ENCODE measurements at regions not wholly inside any gene's neighbourhood (a gene's known extent, or its start where the extent isn't known, plus 50 kb on each side); places are given as distances from the start of the nearest gene placed in this dataset.

DNA sequence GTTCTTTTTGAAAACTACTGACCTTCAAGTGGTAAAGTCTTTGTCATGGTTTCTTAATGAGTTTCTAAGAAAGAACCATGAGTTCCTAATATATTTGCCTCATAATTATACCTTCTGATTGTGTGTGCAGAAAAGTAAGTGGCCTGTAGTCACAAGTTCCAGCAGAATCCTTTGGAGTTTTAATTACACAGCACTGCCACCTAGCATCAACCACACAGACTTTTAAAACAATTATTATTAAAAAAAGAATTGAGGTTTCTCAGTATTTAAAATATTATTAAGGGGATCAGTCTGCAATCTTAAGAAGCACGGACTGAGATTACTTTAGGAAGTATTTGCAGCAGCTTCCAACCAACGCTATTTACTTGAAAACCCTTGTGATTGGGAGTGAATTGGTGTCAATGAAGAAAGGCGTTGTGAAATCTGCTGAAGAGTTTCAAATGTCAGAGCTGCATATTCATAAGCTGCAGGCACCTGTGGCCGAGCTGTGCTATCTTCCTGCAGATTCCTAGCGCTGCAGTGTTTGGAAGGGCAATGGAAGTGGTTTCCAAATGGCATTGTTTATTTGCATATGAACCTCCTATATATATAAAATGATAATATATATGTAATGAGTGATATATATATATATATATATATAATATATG, 1074.2 kb upstream of the WWC1 start:
- DNase-seq (ENCODE audit: insufficient read length, low spot score) (no peak), FAIRE-seq (no peak)

DNA sequence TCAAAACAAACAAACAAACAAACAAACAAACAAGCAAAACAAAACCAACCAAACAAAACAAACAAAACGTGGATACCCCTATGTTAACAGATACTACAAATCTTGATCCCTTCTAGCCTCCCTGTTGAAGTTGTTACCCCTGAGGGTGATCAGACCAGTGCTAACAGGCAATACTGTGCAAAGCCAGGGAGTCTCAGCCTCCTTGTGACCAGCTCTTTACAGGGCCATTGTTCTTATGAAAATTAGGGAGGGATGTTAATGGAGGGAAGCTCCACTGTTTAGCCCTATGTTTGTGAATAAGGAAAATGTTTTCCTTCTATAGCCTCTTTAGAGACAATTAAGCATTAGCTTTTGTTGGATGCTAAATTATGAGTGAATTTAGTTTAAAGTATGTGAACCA, 1072.1 kb upstream of the WWC1 start:
- no peak for DNase-seq (ENCODE audit: insufficient read length, low spot score)
- no peak for FAIRE-seq

DNA sequence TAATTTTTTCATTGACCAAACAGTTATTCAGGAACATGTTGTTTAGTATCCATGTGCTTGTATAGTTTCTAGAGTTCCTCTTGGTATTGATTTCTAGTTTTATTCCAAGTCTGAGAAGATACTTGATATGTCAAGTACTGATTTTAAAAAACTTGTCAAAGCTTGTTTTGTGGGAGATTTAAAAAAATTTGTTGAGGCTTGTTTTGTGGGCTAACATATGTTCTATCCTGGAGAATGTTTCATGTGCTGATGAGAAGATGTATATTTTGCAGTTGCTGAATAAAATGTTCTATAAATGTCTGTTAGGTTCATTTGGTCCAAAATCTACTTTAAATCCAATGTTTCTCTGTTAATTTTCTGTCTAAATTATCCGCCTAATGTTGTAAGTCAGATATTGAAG, 1065.1 kb upstream of the WWC1 start:
- FAIRE-seq (no peak), DNase-seq (ENCODE audit: insufficient read length, low spot score) (no peak)

GRCh38 chr5:167228134-167228533, 1063.3 kb upstream of the WWC1 start:
- FAIRE-seq: no peak
- DNase-seq (ENCODE audit: insufficient read length, low spot score): no peak

- FAIRE-seq (no peak), DNase-seq (ENCODE audit: insufficient read length, low spot score) (no peak)
Observed at GRCh38 chr5:167229751-167230150, 1061.7 kb upstream of the WWC1 start.

- FAIRE-seq: no peak
- DNase-seq (ENCODE audit: insufficient read length, low spot score): no peak
Observed at GRCh38 chr5:167230414-167230813, 1061.0 kb upstream of the WWC1 start.

GRCh38 chr5:167232675-167233311, 1058.7 kb upstream of the WWC1 start:
- DNase-seq (ENCODE audit: insufficient read length, low spot score) (no peak), FAIRE-seq (no peak)

DNA sequence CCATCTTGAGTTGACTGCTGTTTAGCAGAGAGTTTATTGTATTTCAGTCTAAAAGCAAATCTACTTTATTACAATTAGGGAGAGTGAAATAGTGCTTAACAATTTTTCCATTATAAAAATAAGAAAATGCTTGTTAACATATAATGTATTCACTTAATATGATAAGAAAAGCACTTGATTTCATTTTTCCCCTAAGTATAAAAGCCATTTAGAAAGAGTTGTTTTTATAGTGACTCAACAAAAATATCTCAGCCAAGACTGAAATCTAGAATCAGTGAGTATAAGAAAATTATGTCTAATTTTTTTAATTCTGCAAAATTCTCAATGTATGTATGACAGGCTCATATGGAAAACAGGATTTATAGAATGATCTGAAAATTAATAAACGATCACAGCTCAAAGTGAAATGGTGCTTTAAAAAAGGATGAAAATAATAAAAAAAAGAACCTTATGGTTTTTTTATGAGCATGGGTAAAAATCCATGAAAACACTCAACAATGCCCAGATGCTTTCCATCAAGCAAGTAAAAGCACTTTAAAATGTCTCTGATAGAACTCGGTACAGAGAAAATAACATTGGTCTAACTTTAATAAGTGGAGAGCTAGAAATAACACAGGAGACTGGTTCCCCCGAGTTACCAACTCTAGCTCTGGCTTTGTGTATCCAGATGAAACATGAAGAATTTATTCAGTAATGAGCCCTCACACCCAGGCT, 1057.8 kb upstream of the WWC1 start:
- DNase-seq (ENCODE audit: insufficient read length, low spot score) (no peak), FAIRE-seq (no peak)

DNA sequence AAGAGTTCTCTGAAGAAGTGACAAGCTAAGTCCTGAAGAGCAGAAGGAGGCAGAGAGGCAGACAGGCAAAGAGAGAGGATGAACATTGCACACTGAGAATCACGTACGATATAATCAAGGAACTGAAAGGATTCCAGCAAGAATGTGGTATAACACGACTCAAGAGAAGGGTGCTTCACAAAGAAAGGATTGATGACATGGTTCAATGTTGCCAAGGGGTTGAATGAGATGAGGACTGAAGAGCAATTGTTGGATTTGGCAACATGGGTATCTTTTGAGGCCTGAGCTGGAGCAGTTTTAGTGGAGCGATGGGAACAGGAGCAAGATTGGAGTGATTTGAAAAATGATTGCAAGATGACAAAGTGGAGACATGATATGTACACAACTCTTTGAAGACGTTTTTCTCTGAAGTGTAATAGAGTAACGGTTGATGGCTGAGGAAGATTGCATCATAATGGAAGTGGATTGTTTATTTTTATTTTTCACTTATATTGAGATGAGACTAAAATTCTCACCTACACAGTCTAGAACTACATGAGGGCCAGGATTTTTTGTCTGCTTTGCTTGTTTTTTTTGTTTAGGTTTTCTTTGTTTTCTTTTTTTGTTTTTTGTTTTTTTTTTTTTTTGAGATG, 1049.9 kb upstream of the WWC1 start:
- DNase-seq (ENCODE audit: insufficient read length, low spot score): no peak
- no peak for FAIRE-seq

GRCh38 chr5:167242701-167243100, 1048.7 kb upstream of the WWC1 start:
- no peak for FAIRE-seq

DNA sequence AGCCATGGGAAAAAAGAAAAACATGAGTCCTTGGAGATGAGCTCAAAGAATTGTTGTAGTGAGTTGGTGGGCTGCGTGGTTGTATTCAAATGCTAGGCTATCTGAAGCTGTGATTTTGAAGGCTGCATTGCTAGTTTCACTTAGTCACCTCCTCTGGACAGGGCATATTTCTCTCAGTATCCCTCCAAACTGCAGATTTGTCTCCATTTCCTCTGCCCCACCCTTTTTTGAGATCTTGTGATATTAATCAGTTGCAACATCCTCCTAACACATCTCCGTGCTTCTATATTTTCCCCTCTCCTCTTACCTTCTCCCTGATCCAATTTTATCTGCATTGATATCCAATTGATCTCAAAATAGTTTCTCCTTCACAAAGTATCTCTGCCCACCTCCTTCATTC, 1048.0 kb upstream of the WWC1 start:
- DNase-seq (ENCODE audit: insufficient read length, low spot score) (no peak), FAIRE-seq (no peak)

More at GRCh38 chr5:167242701-167243100, 1048.7 kb upstream of the WWC1 start:
- no peak for DNase-seq (ENCODE audit: insufficient read length, low spot score)

- no peak for DNase-seq (ENCODE audit: insufficient read length, low spot score)
- no peak for FAIRE-seq
Observed at GRCh38 chr5:167244583-167244982, 1046.9 kb upstream of the WWC1 start.

DNA sequence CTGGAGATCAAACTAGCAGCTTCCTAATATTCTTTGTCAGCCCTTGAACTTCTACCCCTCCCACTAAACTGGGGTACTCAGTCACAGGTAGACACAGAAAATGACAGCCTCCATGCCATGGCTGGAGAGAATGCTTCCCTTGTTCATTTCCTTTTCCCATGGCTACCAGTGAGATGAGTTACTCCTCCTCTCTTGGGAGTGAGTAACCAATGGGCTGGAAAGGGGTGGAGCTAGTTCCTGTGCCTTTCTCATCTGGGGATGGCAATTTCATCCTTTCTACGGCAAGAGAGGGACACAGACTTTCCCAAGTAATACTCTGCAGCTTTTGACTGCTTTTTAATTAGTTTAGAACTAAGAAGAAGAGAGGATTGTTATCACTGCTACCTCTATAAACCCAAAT, 1045.6 kb upstream of the WWC1 start:
- FAIRE-seq (no peak), DNase-seq (ENCODE audit: insufficient read length, low spot score) (no peak)

DNA sequence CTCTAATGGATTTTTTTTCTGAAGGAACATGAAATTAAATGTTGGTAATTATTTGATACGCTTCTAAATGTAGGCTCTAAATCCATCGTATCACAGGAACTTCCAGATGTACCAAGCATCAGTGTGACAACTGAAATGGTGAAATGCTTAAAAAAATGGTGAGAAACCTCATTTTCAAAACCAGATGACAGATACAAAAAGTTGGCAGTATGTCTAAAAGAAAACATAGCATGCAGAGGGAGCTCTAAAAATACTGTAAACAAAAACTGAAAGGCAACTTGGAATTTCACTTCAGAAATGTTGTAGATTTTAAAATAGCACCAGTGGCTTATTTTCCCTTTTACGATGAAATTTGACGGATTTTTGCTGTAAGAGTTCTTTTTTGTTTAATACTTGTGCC, 1043.6 kb upstream of the WWC1 start:
- no peak for DNase-seq (ENCODE audit: insufficient read length, low spot score)
- no peak for FAIRE-seq

GRCh38 chr5:167248257-167248656, 1043.2 kb upstream of the WWC1 start:
- FAIRE-seq: no peak
- DNase-seq (ENCODE audit: insufficient read length, low spot score): no peak

- DNase-seq (ENCODE audit: insufficient read length, low spot score) (no peak), FAIRE-seq (no peak)
Observed at GRCh38 chr5:167250996-167251395, 1040.4 kb upstream of the WWC1 start.

GRCh38 chr5:167254132-167254531, 1037.3 kb upstream of the WWC1 start:
- DNase-seq (ENCODE audit: insufficient read length, low spot score) (no peak), FAIRE-seq (no peak)

DNA sequence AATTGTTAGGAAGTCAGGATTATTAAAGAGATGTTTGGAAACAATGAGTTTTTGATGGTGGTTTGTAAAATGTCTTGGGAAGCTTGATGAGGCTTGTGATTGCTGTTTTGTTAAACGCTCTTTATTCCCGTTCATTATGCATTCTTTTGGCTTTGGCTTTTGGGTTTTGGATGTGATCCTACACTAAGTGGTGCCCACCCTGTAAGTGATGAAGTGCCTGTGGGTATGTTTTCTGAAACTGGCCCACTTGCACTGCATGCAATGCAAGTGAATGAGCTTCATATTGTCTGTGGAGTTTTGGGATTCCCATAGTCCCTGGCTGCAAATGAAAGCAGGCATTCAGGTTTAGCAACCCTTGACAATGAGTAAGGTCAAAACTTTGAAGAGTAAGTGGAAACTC, 1035.5 kb upstream of the WWC1 start:
- DNase-seq (ENCODE audit: insufficient read length, low spot score) (no peak), FAIRE-seq (no peak)

DNA sequence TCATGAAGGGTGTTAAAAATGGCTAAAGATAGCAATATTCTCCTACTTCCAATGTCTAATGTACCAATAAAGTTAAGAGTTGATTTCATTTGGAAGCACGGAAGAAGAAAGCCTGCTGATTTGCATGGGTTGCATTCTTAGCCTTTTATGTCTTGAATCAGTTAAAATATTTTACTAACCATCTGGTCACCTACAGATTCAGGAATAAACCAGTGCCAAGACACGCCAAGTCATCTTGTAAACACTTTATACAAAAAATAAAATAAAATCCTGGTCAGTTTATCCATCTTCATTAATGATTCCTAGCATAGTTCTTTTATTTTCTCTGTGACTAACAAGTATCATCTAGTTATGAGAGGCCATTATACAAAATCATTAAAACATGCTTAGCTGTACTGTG, 1031.6 kb upstream of the WWC1 start:
- DNase-seq (ENCODE audit: insufficient read length, low spot score) (no peak), FAIRE-seq (no peak)

DNA sequence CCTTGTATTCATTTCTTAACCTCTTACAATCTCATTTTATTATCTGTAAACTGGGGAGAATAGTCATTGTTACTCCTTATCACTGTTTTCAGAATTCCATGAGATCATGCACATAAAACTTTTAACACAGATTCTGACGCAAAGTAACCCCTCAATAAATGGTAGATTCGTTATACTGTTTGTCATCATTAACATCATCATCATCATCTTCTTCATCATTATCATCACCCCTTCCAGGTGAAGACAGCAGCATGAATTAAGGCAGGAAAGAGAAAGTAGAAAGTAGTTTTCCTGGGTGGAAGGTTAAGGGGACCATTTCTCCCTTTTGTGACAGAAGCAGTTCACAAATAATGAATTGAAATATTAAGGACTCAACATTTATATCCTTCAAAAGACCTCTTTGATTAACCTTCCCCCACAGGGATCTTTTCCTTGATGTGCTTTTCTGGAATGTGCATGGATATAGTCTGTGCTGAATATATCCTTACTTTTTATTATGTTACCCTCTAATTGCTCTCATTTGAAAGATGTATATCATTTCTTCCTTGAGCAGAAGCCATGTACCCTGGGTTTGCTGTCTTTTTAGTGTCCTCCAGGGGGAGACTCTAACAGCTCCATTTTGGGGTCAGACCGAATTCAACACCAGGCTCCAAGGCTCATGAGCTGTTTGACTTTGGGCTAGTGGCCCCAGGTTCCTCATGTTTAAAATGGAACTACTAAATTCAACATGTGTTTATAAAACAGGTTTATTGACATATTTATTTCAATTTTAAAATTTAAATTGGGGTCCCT, 1029.9 kb upstream of the WWC1 start:
- FAIRE-seq (no peak), DNase-seq (ENCODE audit: insufficient read length, low spot score) (no peak)

- FAIRE-seq: no peak
Observed at GRCh38 chr5:167263185-167263584, 1028.3 kb upstream of the WWC1 start.

More at GRCh38 chr5:167263185-167263584, 1028.3 kb upstream of the WWC1 start:
- DNase-seq (ENCODE audit: insufficient read length, low spot score): no peak
